Caco-2 (cell line): ENCODE measurements at regions not wholly inside any gene's neighbourhood (a gene's known extent, or its start where the extent isn't known, plus 50 kb on each side); places are given as distances from the start of the nearest gene placed in this dataset.
"Not testable (repeated sequence)": the region's sequence is repeated elsewhere in the genome, so short reads cannot be mapped to it uniquely, and the experiment has no call there.

Experiments
- BruUV-seq: library from RNA; stranded (reverse); fragments of 400-500 nt; replicated peaks from 2 replicates; lab custom pipeline; 2021; lab: Mats Ljungman, UMichigan
- CTCF ChIA-PET: fragments of 300-600 bp; sonication (Branson Sonifier 250); formaldehyde crosslinking; loops from one replicate; lab custom pipeline; 2022; ENCODE audit warnings: antibody characterized with exemption; lab: Charles Lee
- POLR2A ChIA-PET: fragments of 300-600 bp; sonication (Branson Sonifier 250); formaldehyde crosslinking; loops from one replicate; lab custom pipeline; 2022; ENCODE audit warnings: antibody characterized with exemption; lab: Charles Lee
- DNase-seq, 2 experiments: peaks; one replicate each; pipeline versions ENCODE4 v3.0.0 to v3.0.0-alpha.2; 2020 to 2022
- H3K27me3 ChIP-seq: replicated peaks from 2 replicates; pipeline ENCODE4 v1.6.0; 2011; ENCODE audit warnings: low read length; ENCODE audit not compliant: control insufficient read depth, insufficient read depth
- H3K36me3 ChIP-seq: 2 replicates; pipeline ENCODE4 v1.5.1; 2011; ENCODE audit warnings: low read length; ENCODE audit not compliant: control insufficient read depth, insufficient read depth
- H3K4me1 ChIP-seq: fragments of 250-450 bp; sonication (Bioruptor Pico); 2 replicates; pipeline ENCODE4 v1.5.1; 2020; ENCODE audit warnings: mild to moderate bottlenecking
- H3K4me3 ChIP-seq: 2 replicates; pipeline ENCODE4 v1.5.1; 2011; ENCODE audit warnings: low read depth, mild to moderate bottlenecking, control low read depth, low read length
- H3K9me3 ChIP-seq: fragments of 250-450 bp; sonication (Bioruptor Pico); 2 replicates; pipeline ENCODE4 v1.5.1; 2020; ENCODE audit warnings: mild to moderate bottlenecking, moderate library complexity
- H3K27ac Mint-ChIP-seq: one replicate; pipeline ENCODE4 v1.8.0; 2022; ENCODE audit warnings: mixed read lengths; ENCODE audit not compliant: unreplicated experiment
- H3K27me3 Mint-ChIP-seq: one replicate; pipeline ENCODE4 v1.8.0; 2022; ENCODE audit warnings: mixed read lengths; ENCODE audit not compliant: insufficient read depth, unreplicated experiment
- H3K36me3 Mint-ChIP-seq: one replicate; pipeline ENCODE4 v1.8.0; 2022; ENCODE audit warnings: mild to moderate bottlenecking, mixed read lengths; ENCODE audit not compliant: insufficient read depth, unreplicated experiment
- H3K4me1 Mint-ChIP-seq: one replicate; pipeline ENCODE4 v1.8.0; 2022; ENCODE audit warnings: low read depth, mixed read lengths; ENCODE audit not compliant: unreplicated experiment
- H3K4me3 Mint-ChIP-seq: one replicate; pipeline ENCODE4 v1.8.0; 2022; ENCODE audit warnings: mild to moderate bottlenecking, moderate library complexity, mixed read lengths; ENCODE audit not compliant: unreplicated experiment
- H3K9me3 Mint-ChIP-seq: one replicate; pipeline ENCODE4 v1.8.0; 2022; ENCODE audit warnings: mixed read lengths; ENCODE audit not compliant: unreplicated experiment
- CTCF ChIP-seq, 2 experiments: fragments of 200-600 bp in 1 of 2; IDR thresholded peaks; 1 replicate in 1 of 2; 2 replicates in 1 of 2; pipeline versions ENCODE4 v1.5.1 to v1.8.0; 2011 to 2022; ENCODE audit warnings: antibody characterized with exemption in 1 of 2, control low read depth in 1 of 2, inconsistent platforms in 1 of 2, low read depth in 1 of 2, low read length in 1 of 2, mild to moderate bottlenecking in 1 of 2, moderate library complexity in 1 of 2; ENCODE audit not compliant: insufficient read depth in 1 of 2, severe bottlenecking in 1 of 2, unreplicated experiment in 1 of 2
- intact Hi-C: fragments of 100-400 bp; cut with micrococcal nuclease; formaldehyde crosslinking; loops from one replicate; pipeline ENCODE4 v1.10.0; 2022; ENCODE audit not compliant: unreplicated experiment

- ChIA-PET CTCF (no interaction called here), POLR2A (no interaction called here)
- Histone ChIP-seq H3K27me3 (no peaks in the 10 kb centered on the region), H3K4me3 (no peak overlapping the region), H3K9me3 (no peaks in the 10 kb centered on the region), H3K36me3 (no peaks in the 10 kb centered on the region), H3K4me1 (no peaks in the 10 kb centered on the region)
- intact Hi-C loops = no loop called here
- Mint-ChIP-seq H3K4me1 (no peaks in the 10 kb centered on the region), H3K36me3 (no peaks in the 10 kb centered on the region), H3K9me3 (no peaks in the 10 kb centered on the region), H3K27me3 (no peaks in the 10 kb centered on the region), H3K27ac (no peak overlapping the region), H3K4me3 (no peak overlapping the region)
- DNase-seq = no peak
- BruUV-seq = no TSS peak
- no peak for TF ChIP-seq CTCF (IDR thresholded peaks at IDR 0.05; ENCODE audit: insufficient read depth in 1 of 2, low read depth in 1 of 2, low read length in 1 of 2, severe bottlenecking in 1 of 2, unreplicated experiment in 1 of 2)
Measured at GRCh38 chr17:62300697-62301096, 79.7 kb upstream of the EFCAB3 start.

GRCh38 chr17:62275290-62275689 is 105.1 kb upstream of the EFCAB3 start:
- DNase-seq, H3K9me3 ChIP-seq, H3K4me1 Mint-ChIP-seq, H3K4me3 Mint-ChIP-seq, H3K36me3 ChIP-seq, H3K4me1 ChIP-seq, H3K27me3 Mint-ChIP-seq, intact Hi-C loops, BruUV-seq, H3K4me3 ChIP-seq, H3K36me3 Mint-ChIP-seq, POLR2A ChIA-PET, CTCF ChIA-PET, H3K27me3 ChIP-seq, H3K27ac Mint-ChIP-seq, H3K9me3 Mint-ChIP-seq: not testable (repeated sequence)

GRCh38 chr17:62268361-62268760 is 112.0 kb upstream of the EFCAB3 start:
- H3K27me3 Mint-ChIP-seq, POLR2A ChIA-PET, H3K27ac Mint-ChIP-seq, H3K4me1 ChIP-seq, DNase-seq, CTCF ChIA-PET, BruUV-seq, H3K4me3 Mint-ChIP-seq, H3K4me1 Mint-ChIP-seq, H3K27me3 ChIP-seq, H3K36me3 ChIP-seq, H3K4me3 ChIP-seq, H3K9me3 Mint-ChIP-seq, intact Hi-C loops, H3K36me3 Mint-ChIP-seq, H3K9me3 ChIP-seq: not testable (repeated sequence)

- BruUV-seq, H3K36me3 Mint-ChIP-seq, H3K9me3 Mint-ChIP-seq, H3K36me3 ChIP-seq, H3K4me1 ChIP-seq, H3K4me3 Mint-ChIP-seq, CTCF ChIA-PET, H3K4me1 Mint-ChIP-seq, H3K9me3 ChIP-seq, intact Hi-C loops, POLR2A ChIA-PET, H3K27ac Mint-ChIP-seq, H3K4me3 ChIP-seq, H3K27me3 Mint-ChIP-seq, DNase-seq, H3K27me3 ChIP-seq: not testable (repeated sequence)
Measured at GRCh38 chr17:62264974-62265373, 115.4 kb upstream of the EFCAB3 start.

GRCh38 chr17:62255791-62256190 is 124.6 kb upstream of the EFCAB3 start:
- DNase-seq, H3K4me1 ChIP-seq, H3K27me3 Mint-ChIP-seq, H3K36me3 Mint-ChIP-seq, H3K4me3 Mint-ChIP-seq, H3K27ac Mint-ChIP-seq, POLR2A ChIA-PET, H3K9me3 Mint-ChIP-seq, H3K9me3 ChIP-seq, H3K27me3 ChIP-seq, H3K36me3 ChIP-seq, H3K4me3 ChIP-seq, H3K4me1 Mint-ChIP-seq, BruUV-seq, CTCF ChIA-PET, intact Hi-C loops: not testable (repeated sequence)

GRCh38 chr17:62242076-62242475 is 138.3 kb upstream of the EFCAB3 start:
- H3K4me1 Mint-ChIP-seq = peaks cover 15% of the 10 kb centered on the region
- intact Hi-C loops, CTCF ChIA-PET, H3K4me3 Mint-ChIP-seq, H3K27me3 ChIP-seq, DNase-seq, H3K9me3 ChIP-seq, H3K36me3 Mint-ChIP-seq, H3K27me3 Mint-ChIP-seq, H3K9me3 Mint-ChIP-seq, BruUV-seq, POLR2A ChIA-PET, H3K4me3 ChIP-seq, H3K36me3 ChIP-seq, H3K27ac Mint-ChIP-seq: not testable (repeated sequence)
- peaks cover 14% of the 10 kb centered on the region for H3K4me1 ChIP-seq
